ENCODE measurements at regions not wholly inside any gene's neighbourhood (a gene's known extent, or its start where the extent isn't known, plus 50 kb on each side); places are given as distances from the start of the nearest gene placed in this dataset.

GRCh38 chr16:54545854-54546511 lies 259.4 kb upstream of the IRX3 start:
- H3K9me3 ChIP-seq (ENCODE audit: control insufficient read depth, insufficient read depth, low read depth, low read length): no peaks in the 10 kb centered on the region
- H3K4me1 ChIP-seq (ENCODE audit: control insufficient read depth, insufficient read depth, low read length): no peaks in the 10 kb centered on the region
- no peaks in the 10 kb centered on the region; the same call in 1 of the 2 replicates for H3K27me3 ChIP-seq (ENCODE audit: control insufficient read depth, insufficient read depth, low read length)
- no peak overlapping the region for H3K27ac ChIP-seq (ENCODE audit: low read depth, low read length)
- no peak overlapping the region for H3K4me3 ChIP-seq (ENCODE audit: low read depth, low read length)
- no peak overlapping the region for H3K9ac ChIP-seq (ENCODE audit: low read length)
- no peaks in the 10 kb centered on the region for H3K36me3 ChIP-seq (ENCODE audit: control insufficient read depth, insufficient read depth, low read length)

- H3K27me3 ChIP-seq (ENCODE audit: control insufficient read depth, insufficient read depth, low read length): no peaks in the 10 kb centered on the region; the same call in 1 of the 2 replicates
- no peaks in the 10 kb centered on the region for H3K9me3 ChIP-seq (ENCODE audit: control insufficient read depth, insufficient read depth, low read depth, low read length)
- no peak overlapping the region for H3K9ac ChIP-seq (ENCODE audit: low read length)
- H3K4me3 ChIP-seq (ENCODE audit: low read depth, low read length): no peak overlapping the region
- no peaks in the 10 kb centered on the region for H3K4me1 ChIP-seq (ENCODE audit: control insufficient read depth, insufficient read depth, low read length)
- no peaks in the 10 kb centered on the region for H3K36me3 ChIP-seq (ENCODE audit: control insufficient read depth, insufficient read depth, low read length)
- no peak overlapping the region for H3K27ac ChIP-seq (ENCODE audit: low read depth, low read length)
Measured at GRCh38 chr16:54544553-54545180, 258.1 kb upstream of the IRX3 start.

GRCh38 chr16:54542805-54543505 lies 256.4 kb upstream of the IRX3 start:
- H3K9me3 ChIP-seq (ENCODE audit: control insufficient read depth, insufficient read depth, low read depth, low read length): no peaks in the 10 kb centered on the region
- H3K9ac ChIP-seq (ENCODE audit: low read length): no peak overlapping the region
- no peaks in the 10 kb centered on the region; the same call in 1 of the 2 replicates for H3K27me3 ChIP-seq (ENCODE audit: control insufficient read depth, insufficient read depth, low read length)
- no peak overlapping the region for H3K27ac ChIP-seq (ENCODE audit: low read depth, low read length)
- H3K36me3 ChIP-seq (ENCODE audit: control insufficient read depth, insufficient read depth, low read length): no peaks in the 10 kb centered on the region
- H3K4me1 ChIP-seq (ENCODE audit: control insufficient read depth, insufficient read depth, low read length): no peaks in the 10 kb centered on the region
- no peak overlapping the region for H3K4me3 ChIP-seq (ENCODE audit: low read depth, low read length)

- Histone ChIP-seq H3K4me1 (ENCODE audit: control insufficient read depth, insufficient read depth, low read length) (no peaks in the 10 kb centered on the region), H3K27ac (ENCODE audit: low read depth, low read length) (no peak overlapping the region), H3K4me3 (ENCODE audit: low read depth, low read length) (no peak overlapping the region), H3K27me3 (ENCODE audit: control insufficient read depth, insufficient read depth, low read length) (no peaks in the 10 kb centered on the region; the same call in 1 of the 2 replicates), H3K36me3 (ENCODE audit: control insufficient read depth, insufficient read depth, low read length) (no peaks in the 10 kb centered on the region), H3K9me3 (ENCODE audit: control insufficient read depth, insufficient read depth, low read depth, low read length) (no peaks in the 10 kb centered on the region), H3K9ac (ENCODE audit: low read length) (no peak overlapping the region)
Measured at GRCh38 chr16:54540525-54541180, 254.1 kb upstream of the IRX3 start.

- no peak overlapping the region for H3K9ac ChIP-seq (ENCODE audit: low read length)
- no peaks in the 10 kb centered on the region for H3K27me3 ChIP-seq (ENCODE audit: control insufficient read depth, insufficient read depth, low read length)
- no peaks in the 10 kb centered on the region for H3K36me3 ChIP-seq (ENCODE audit: control insufficient read depth, insufficient read depth, low read length)
- H3K9me3 ChIP-seq (ENCODE audit: control insufficient read depth, insufficient read depth, low read depth, low read length): peaks cover 1% of the 10 kb centered on the region; the same call in 1 of the 2 replicates
- no peaks in the 10 kb centered on the region for H3K4me1 ChIP-seq (ENCODE audit: control insufficient read depth, insufficient read depth, low read length)
- H3K27ac ChIP-seq (ENCODE audit: low read depth, low read length): no peak overlapping the region
- no peak overlapping the region for H3K4me3 ChIP-seq (ENCODE audit: low read depth, low read length)
Measured at GRCh38 chr16:54538276-54538675, 251.7 kb upstream of the IRX3 start.

- Histone ChIP-seq H3K4me3 (ENCODE audit: low read depth, low read length) (no peak overlapping the region), H3K27ac (ENCODE audit: low read depth, low read length) (no peak overlapping the region), H3K27me3 (ENCODE audit: control insufficient read depth, insufficient read depth, low read length) (no peaks in the 10 kb centered on the region), H3K9ac (ENCODE audit: low read length) (no peak overlapping the region), H3K36me3 (ENCODE audit: control insufficient read depth, insufficient read depth, low read length) (no peaks in the 10 kb centered on the region), H3K9me3 (ENCODE audit: control insufficient read depth, insufficient read depth, low read depth, low read length) (peaks cover 15% of the 10 kb centered on the region), H3K4me1 (ENCODE audit: control insufficient read depth, insufficient read depth, low read length) (no peaks in the 10 kb centered on the region)
Measured at GRCh38 chr16:54533856-54534490, 247.4 kb upstream of the IRX3 start.

- Histone ChIP-seq H3K27me3 (ENCODE audit: control insufficient read depth, insufficient read depth, low read length) (no peaks in the 10 kb centered on the region), H3K36me3 (ENCODE audit: control insufficient read depth, insufficient read depth, low read length) (no peaks in the 10 kb centered on the region), H3K9me3 (ENCODE audit: control insufficient read depth, insufficient read depth, low read depth, low read length) (peaks cover 30% of the 10 kb centered on the region), H3K9ac (ENCODE audit: low read length) (no peak overlapping the region), H3K4me1 (ENCODE audit: control insufficient read depth, insufficient read depth, low read length) (no peaks in the 10 kb centered on the region), H3K4me3 (ENCODE audit: low read depth, low read length) (no peak overlapping the region), H3K27ac (ENCODE audit: low read depth, low read length) (no peak overlapping the region)
Measured at GRCh38 chr16:54526916-54527315, 240.3 kb upstream of the IRX3 start.

GRCh38 chr16:54526087-54526486 lies 239.5 kb upstream of the IRX3 start:
- no peaks in the 10 kb centered on the region for H3K27me3 ChIP-seq (ENCODE audit: control insufficient read depth, insufficient read depth, low read length)
- H3K4me3 ChIP-seq (ENCODE audit: low read depth, low read length): no peak overlapping the region
- no peak overlapping the region for H3K9ac ChIP-seq (ENCODE audit: low read length)
- peaks cover 28% of the 10 kb centered on the region for H3K9me3 ChIP-seq (ENCODE audit: control insufficient read depth, insufficient read depth, low read depth, low read length)
- H3K4me1 ChIP-seq (ENCODE audit: control insufficient read depth, insufficient read depth, low read length): no peaks in the 10 kb centered on the region
- no peaks in the 10 kb centered on the region for H3K36me3 ChIP-seq (ENCODE audit: control insufficient read depth, insufficient read depth, low read length)
- H3K27ac ChIP-seq (ENCODE audit: low read depth, low read length): no peak overlapping the region

GRCh38 chr16:54525104-54525503 lies 238.5 kb upstream of the IRX3 start:
- H3K27ac ChIP-seq (ENCODE audit: low read depth, low read length): no peak overlapping the region
- H3K9ac ChIP-seq (ENCODE audit: low read length): no peak overlapping the region
- no peaks in the 10 kb centered on the region for H3K27me3 ChIP-seq (ENCODE audit: control insufficient read depth, insufficient read depth, low read length)
- no peaks in the 10 kb centered on the region for H3K36me3 ChIP-seq (ENCODE audit: control insufficient read depth, insufficient read depth, low read length)
- no peak overlapping the region for H3K4me3 ChIP-seq (ENCODE audit: low read depth, low read length)
- H3K4me1 ChIP-seq (ENCODE audit: control insufficient read depth, insufficient read depth, low read length): no peaks in the 10 kb centered on the region
- H3K9me3 ChIP-seq (ENCODE audit: control insufficient read depth, insufficient read depth, low read depth, low read length): peaks cover 28% of the 10 kb centered on the region

GRCh38 chr16:54522584-54522983 lies 236.0 kb upstream of the IRX3 start:
- Histone ChIP-seq H3K27me3 (ENCODE audit: control insufficient read depth, insufficient read depth, low read length) (no peaks in the 10 kb centered on the region), H3K4me3 (ENCODE audit: low read depth, low read length) (no peak overlapping the region), H3K9me3 (ENCODE audit: control insufficient read depth, insufficient read depth, low read depth, low read length) (peaks cover 20% of the 10 kb centered on the region), H3K36me3 (ENCODE audit: control insufficient read depth, insufficient read depth, low read length) (no peaks in the 10 kb centered on the region), H3K27ac (ENCODE audit: low read depth, low read length) (no peak overlapping the region), H3K4me1 (ENCODE audit: control insufficient read depth, insufficient read depth, low read length) (no peaks in the 10 kb centered on the region), H3K9ac (ENCODE audit: low read length) (no peak overlapping the region)

All from HUES6 (cell line).